Erythroblast (primary cell): ENCODE measurements at regions not wholly inside any gene's neighbourhood (a gene's known extent, or its start where the extent isn't known, plus 50 kb on each side); places are given as distances from the start of the nearest gene placed in this dataset.

Source experiments
- GATA1 ChIP-seq: IDR thresholded peaks from 2 replicates; pipeline ENCODE4 v1.6.1; 2011; ENCODE audit warnings: low read depth, mild to moderate bottlenecking, control low read depth, low read length, moderate library complexity
- POLR2A ChIP-seq: IDR thresholded peaks from 2 replicates; pipeline ENCODE4 v1.6.1; 2011; ENCODE audit warnings: mild to moderate bottlenecking, low read length

GRCh38 chr1:87265786-87266185, 62.9 kb upstream of the LMO4 start:
- TF ChIP-seq POLR2A = no peak
- no peak for TF ChIP-seq GATA1
